Sciatic nerve (tissue), 2 donors: ENCODE measurements at regions not wholly inside any gene's neighbourhood (a gene's known extent, or its start where the extent isn't known, plus 50 kb on each side); places are given as distances from the start of the nearest gene placed in this dataset.
"Not testable (repeated sequence)": the region's sequence is repeated elsewhere in the genome, so short reads cannot be mapped to it uniquely, and the experiment has no call there.

ENCODE experiments used
- ATAC-seq: fragments of 200-7000 bp; cut with Tn5 transposase; one replicate; pipeline ENCODE4 v1.9.1; 2020; ENCODE audit warnings: mild to moderate bottlenecking, moderate library complexity
- DNase-seq: peaks from one replicate; pipeline ENCODE4 v3.0.0-alpha.2; 2020; ENCODE audit warnings: low spot score
- intact Hi-C: fragments of 100-400 bp; cut with DNase I; formaldehyde crosslinking; loops from one replicate; pipeline ENCODE4 v1.14.2; 2022
- donor health status: DM: no; HTN: no; CAD: no.
- donor health status: DM: no; HTN: no; CAD: no.

- no peak for ATAC-seq
- no peak for DNase-seq
- intact Hi-C loops: no loop called here
Measured at GRCh38 chr3:155995525-155996370, 124.6 kb upstream of the KCNAB1 start.

GRCh38 chr3:155996882-155997281 is 123.5 kb upstream of the KCNAB1 start:
- no peak for ATAC-seq
- DNase-seq: no peak
- intact Hi-C loops: no loop called here

GRCh38 chr3:155998173-155998572 is 122.2 kb upstream of the KCNAB1 start:
- intact Hi-C loops, DNase-seq, ATAC-seq: not testable (repeated sequence)

GRCh38 chr3:156005736-156006135 is 114.6 kb upstream of the KCNAB1 start:
- intact Hi-C loops: no loop called here
- DNase-seq (no peak), ATAC-seq (no peak)

GRCh38 chr3:156010829-156011228 is 109.5 kb upstream of the KCNAB1 start:
- ATAC-seq (no peak), DNase-seq (no peak)
- intact Hi-C loops: no loop called here

GRCh38 chr3:156014489-156014888 is 105.9 kb upstream of the KCNAB1 start:
- intact Hi-C loops: no loop called here
- DNase-seq (no peak), ATAC-seq (no peak)

- no peak for ATAC-seq
- intact Hi-C loops: no loop called here
- DNase-seq: no peak
Measured at GRCh38 chr3:156016902-156017301, 103.5 kb upstream of the KCNAB1 start.

- DNase-seq: no peak
- intact Hi-C loops: no loop called here
- ATAC-seq: peak; percentile 28
Measured at GRCh38 chr3:156017352-156018030, 102.9 kb upstream of the KCNAB1 start.

GRCh38 chr3:156024904-156025533 is 95.4 kb upstream of the KCNAB1 start:
- DNase-seq (no peak), ATAC-seq (no peak)
- intact Hi-C loops: no loop called here

GRCh38 chr3:156029208-156029607 is 91.2 kb upstream of the KCNAB1 start:
- no peak for ATAC-seq

GRCh38 chr3:156030723-156031122 is 89.7 kb upstream of the KCNAB1 start:
- intact Hi-C loops: no loop called here
- ATAC-seq (no peak), DNase-seq (no peak)

More at GRCh38 chr3:156029208-156029607, 91.2 kb upstream of the KCNAB1 start:
- intact Hi-C loops: no loop called here
- DNase-seq: no peak

GRCh38 chr3:156033428-156033827 is 87.0 kb upstream of the KCNAB1 start:
- ATAC-seq (no peak), DNase-seq (no peak)
- intact Hi-C loops: no loop called here

GRCh38 chr3:156035158-156035557 is 85.2 kb upstream of the KCNAB1 start:
- DNase-seq (no peak), ATAC-seq (no peak)
- intact Hi-C loops: loop anchor here (5.0 kb wide), 1 partner anchor 782 kb away; no protein-coding TSS in a partner anchor

GRCh38 chr3:156036258-156037053 is 83.9 kb upstream of the KCNAB1 start:
- no peak for ATAC-seq
- intact Hi-C loops: loop anchor here (5.0 kb wide), 1 partner anchor 781 kb away; no protein-coding TSS in a partner anchor
- DNase-seq: no peak

GRCh38 chr3:156037356-156037755 is 83.0 kb upstream of the KCNAB1 start:
- no peak for ATAC-seq
- no peak for DNase-seq
- intact Hi-C loops: loop anchor here (5.0 kb wide), 1 partner anchor 780 kb away; no protein-coding TSS in a partner anchor

- ATAC-seq: no peak
- DNase-seq: no peak
- intact Hi-C loops: loop anchor here (5.0 kb wide), 1 partner anchor 778 kb away; no protein-coding TSS in a partner anchor
Measured at GRCh38 chr3:156038869-156039268, 81.5 kb upstream of the KCNAB1 start.

GRCh38 chr3:156040041-156040440 is 80.3 kb upstream of the KCNAB1 start:
- intact Hi-C loops: no loop called here
- DNase-seq: no peak
- ATAC-seq: no peak

- DNase-seq, intact Hi-C loops, ATAC-seq: not testable (repeated sequence)
Measured at GRCh38 chr3:156041216-156041841, 79.0 kb upstream of the KCNAB1 start.
